ENCODE measurements at regions not wholly inside any gene's neighbourhood (a gene's known extent, or its start where the extent isn't known, plus 50 kb on each side); places are given as distances from the start of the nearest gene placed in this dataset.

GRCh38 chr5:164376843-164377242, 871.4 kb downstream of the MAT2B start:
- no peak for TF ChIP-seq CTCF (IDR thresholded peaks at IDR 0.05; ENCODE audit: insufficient read depth, low read length, poor library complexity, severe bottlenecking)
- no peak for TF ChIP-seq EZH2phosphoT487 (conservative IDR thresholded peaks at IDR 0.05; ENCODE audit: low read length)

Data from SU-DHL-6 (cell line).